Tibial artery (tissue), 4 donors: ENCODE measurements at regions not wholly inside any gene's neighbourhood (a gene's known extent, or its start where the extent isn't known, plus 50 kb on each side); places are given as distances from the start of the nearest gene placed in this dataset.

ENCODE experiments used
- DNase-seq, 2 donors: peaks; one replicate each; pipeline ENCODE4 v3.0.0-alpha.2; 2019
- H3K27ac ChIP-seq, 2 donors: fragments of 200-600 bp; sonication (generic) in 1 of 2; 1 replicate in 1 of 2; 2 replicates in 1 of 2; pipeline ENCODE4 v1.5.1; 2018 to 2019; ENCODE audit warnings: mild to moderate bottlenecking in 1 of 2
- H3K27me3 ChIP-seq, 2 donors: fragments of 200-600 bp; sonication (generic) in 1 of 2; one replicate each; pipeline versions ENCODE4 v1.5.1 to v1.6.0; 2016 to 2019
- H3K36me3 ChIP-seq, 3 donors: fragments of 200-600 bp; sonication (generic) in 2 of 3; one replicate each; pipeline ENCODE4 v1.5.1; 2016 to 2019; ENCODE audit warnings: mild to moderate bottlenecking in 2 of 3
- H3K4me1 ChIP-seq, 4 donors: fragments of 200-600 bp; sonication (generic) in 2 of 4; 1 replicate in 3 of 4; 2 replicates in 1 of 4; pipeline ENCODE4 v1.5.1; 2016 to 2019
- H3K4me3 ChIP-seq, 2 donors: fragments of 200-600 bp; sonication (generic) in 1 of 2; 1 replicate in 1 of 2; 2 replicates in 1 of 2; pipeline ENCODE4 v1.5.1; 2018 to 2019; ENCODE audit warnings: mild to moderate bottlenecking in 2 of 2
- H3K9me3 ChIP-seq, 3 donors: fragments of 200-600 bp; sonication (generic) in 1 of 3; one replicate each; pipeline ENCODE4 v1.5.1; 2016 to 2019
- CTCF ChIP-seq, 2 experiments: fragments of 200-600 bp in 1 of 2; fragments of 450-650 bp in 1 of 2; IDR thresholded peaks; one replicate each; pipeline ENCODE4 v1.5.1; 2017 to 2019; ENCODE audit warnings: antibody characterized with exemption in 2 of 2, mild to moderate bottlenecking in 1 of 2, moderate library complexity in 1 of 2
- intact Hi-C: fragments of 100-400 bp; cut with DNase I; formaldehyde crosslinking; loops from one replicate; pipeline ENCODE4 v1.15.0; 2023; ENCODE audit warnings: low total_unique reads

DNA sequence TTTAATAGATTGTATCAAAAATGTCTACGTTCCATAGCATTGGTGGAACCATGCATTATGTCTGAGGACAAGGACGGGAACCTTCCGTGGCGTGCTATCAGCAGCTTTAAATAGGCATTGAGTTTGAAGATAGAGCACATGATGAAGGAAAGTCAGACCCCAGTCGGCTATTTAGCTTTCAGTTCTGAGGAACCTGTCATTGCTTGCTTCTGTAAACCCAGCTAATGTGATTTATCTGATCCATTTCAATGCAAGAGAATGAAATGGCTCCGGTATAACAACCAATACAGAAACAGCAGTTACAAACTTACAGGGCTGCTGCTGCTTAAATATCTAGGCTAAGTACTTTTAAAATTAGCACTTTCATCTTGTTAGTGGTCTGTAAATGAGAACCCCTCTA lies 503.3 kb downstream of the RNF144A start:
- Histone ChIP-seq H3K4me1 (no peaks in the 10 kb centered on the region), H3K36me3 (no peaks in the 10 kb centered on the region), H3K27ac (no peak overlapping the region), H3K9me3 (no peaks in the 10 kb centered on the region), H3K4me3 (no peak overlapping the region), H3K27me3 (no peaks in the 10 kb centered on the region)
- no peak for TF ChIP-seq CTCF (IDR thresholded peaks at IDR 0.05)
- intact Hi-C loops: no loop called here
- no peak for DNase-seq

- intact Hi-C loops: no loop called here
- H3K4me1 ChIP-seq: peaks cover 0 to 2% (median 0%) of the 10 kb centered on the region in 4 donors
- DNase-seq: no peak
These were observed 507.3 kb downstream of the RNF144A start for GRCh38 chr2:7424481-7424880.

GRCh38 chr2:7427293-7428060 lies 510.3 kb downstream of the RNF144A start:
- no peak overlapping the region for H3K4me3 ChIP-seq
- DNase-seq: no peak
- H3K36me3 ChIP-seq: no peaks in the 10 kb centered on the region
- TF ChIP-seq CTCF (IDR thresholded peaks at IDR 0.05): peak; percentile 70 to 81
- no peak overlapping the region for H3K27ac ChIP-seq
- peaks cover 0 to 17% (median 8%) of the 10 kb centered on the region in 4 donors for H3K4me1 ChIP-seq
- no peaks in the 10 kb centered on the region for H3K9me3 ChIP-seq
- peaks cover 0 to 29% of the 10 kb centered on the region in 2 donors for H3K27me3 ChIP-seq
- intact Hi-C loops: loop anchor here (2.0 kb wide), 1 partner anchor 1259 kb away; no protein-coding TSS in a partner anchor

More at GRCh38 chr2:7424481-7424880, 507.3 kb downstream of the RNF144A start:
- no peaks in the 10 kb centered on the region for H3K9me3 ChIP-seq
- H3K27me3 ChIP-seq: peaks cover 0 to 13% of the 10 kb centered on the region in 2 donors
- TF ChIP-seq CTCF (IDR thresholded peaks at IDR 0.05): no peak
- H3K27ac ChIP-seq: no peak overlapping the region
- H3K36me3 ChIP-seq: no peaks in the 10 kb centered on the region
- H3K4me3 ChIP-seq: no peak overlapping the region

DNA sequence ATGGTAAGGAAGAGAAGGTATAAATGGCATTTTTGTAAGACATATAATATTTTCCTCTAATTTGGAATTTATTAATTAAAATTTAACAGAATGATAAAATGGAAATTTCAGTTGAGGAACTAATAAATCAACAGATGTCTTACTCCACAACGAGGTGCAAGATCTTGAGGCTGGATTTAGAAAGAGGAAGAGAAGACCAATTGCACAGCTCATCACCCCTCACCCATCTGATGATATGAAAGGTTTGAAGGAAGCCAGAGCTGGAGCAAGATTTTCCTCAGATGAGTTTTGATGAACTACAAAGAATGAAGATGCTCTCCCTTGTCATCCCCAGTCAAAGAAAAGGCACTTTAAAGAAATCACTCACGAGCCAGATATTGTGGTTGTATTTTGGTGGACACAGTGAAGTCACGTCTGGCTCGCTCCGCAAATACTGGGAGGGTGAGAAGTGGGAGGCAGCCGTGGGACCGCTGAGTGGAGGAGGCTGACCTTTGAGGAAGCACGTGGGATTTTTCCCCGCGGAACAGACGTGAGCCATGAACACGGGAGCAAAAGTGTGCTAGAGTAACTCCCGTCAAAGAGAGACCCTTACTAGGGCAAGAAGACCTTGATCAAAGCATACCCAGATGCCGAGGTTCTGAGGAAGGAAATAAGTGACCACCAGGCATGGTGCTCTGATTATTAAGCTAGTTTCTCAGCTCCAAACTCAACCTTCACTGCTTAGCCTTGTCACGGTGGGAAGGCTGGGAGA lies 511.4 kb downstream of the RNF144A start:
- intact Hi-C loops: no loop called here
- H3K4me1 ChIP-seq: peaks cover 0 to 17% (median 8%) of the 10 kb centered on the region in 4 donors

DNA sequence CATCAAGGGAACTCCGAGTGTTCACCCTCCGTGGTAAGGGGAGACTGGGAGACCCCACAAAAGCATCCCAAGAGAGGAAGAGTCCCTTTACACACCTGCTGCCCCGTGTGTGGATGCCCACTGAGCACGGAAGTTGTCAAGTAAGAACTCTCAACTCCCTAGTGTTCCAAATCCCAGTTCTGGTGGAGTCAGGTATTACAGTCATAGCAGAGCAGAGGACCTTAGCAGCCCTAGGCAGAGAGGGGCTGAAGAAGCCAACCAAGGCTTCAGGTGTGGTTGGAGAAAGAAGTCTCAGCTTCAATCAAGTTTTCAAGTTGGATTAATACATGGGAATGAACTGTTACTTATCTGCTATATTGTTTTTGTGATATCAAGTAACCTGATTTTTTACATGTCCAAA lies 512.5 kb downstream of the RNF144A start:
- H3K27ac ChIP-seq: no peak overlapping the region
- intact Hi-C loops: no loop called here
- H3K36me3 ChIP-seq: no peaks in the 10 kb centered on the region
- peaks cover 0 to 17% (median 8%) of the 10 kb centered on the region in 4 donors for H3K4me1 ChIP-seq
- no peak for DNase-seq
- H3K27me3 ChIP-seq: peaks cover 0 to 29% of the 10 kb centered on the region in 2 donors
- peaks cover 0 to 16% (median 4%) of the 10 kb centered on the region in 3 donors for H3K9me3 ChIP-seq
- H3K4me3 ChIP-seq: no peak overlapping the region
- TF ChIP-seq CTCF (IDR thresholded peaks at IDR 0.05): no peak

More for the DNA sequence above, 511.4 kb downstream of the RNF144A start:
- H3K4me3 ChIP-seq: no peak overlapping the region
- peaks cover 0 to 10% (median 4%) of the 10 kb centered on the region in 3 donors for H3K9me3 ChIP-seq
- H3K27me3 ChIP-seq: peaks cover 0 to 29% of the 10 kb centered on the region in 2 donors
- no peaks in the 10 kb centered on the region for H3K36me3 ChIP-seq
- no peak for TF ChIP-seq CTCF (IDR thresholded peaks at IDR 0.05)
- H3K27ac ChIP-seq: no peak overlapping the region
- no peak for DNase-seq
